HCT116 (cell line): ENCODE measurements at regions not wholly inside any gene's neighbourhood (a gene's known extent, or its start where the extent isn't known, plus 50 kb on each side); places are given as distances from the start of the nearest gene placed in this dataset.

Source experiments
- ATAC-seq: fragments of 200-7000 bp; cut with Tn5 transposase; 2 replicates; pipeline ENCODE4 v1.9.1; 2020; ENCODE audit warnings: mild to moderate bottlenecking, moderate library complexity
- BruUV-seq: library from RNA; stranded (reverse); fragments of 400-500 nt; replicated peaks from 2 replicates; lab custom pipeline; 2021; lab: Mats Ljungman, UMichigan
- CTCF ChIA-PET: fragments of 300-600 bp; sonication (Branson Sonifier 250); formaldehyde crosslinking; loops from one replicate; lab custom pipeline; 2021; ENCODE audit warnings: antibody characterized with exemption; lab: Charles Lee
- POLR2A ChIA-PET: fragments of 300-600, 350-600 bp; sonication (Branson Sonifier 250); formaldehyde crosslinking; loops from one replicate; lab custom pipeline; 2021; ENCODE audit warnings: antibody characterized with exemption; lab: Charles Lee
- RAD21 ChIA-PET, 2 experiments: fragments of 300-600 bp; sonication (Branson Sonifier 250); formaldehyde crosslinking; loops; one replicate each; lab custom pipeline; 2023; ENCODE audit warnings: low total read pairs in 2 of 2; ENCODE audit not compliant: uncharacterized antibody in 2 of 2, unreplicated experiment in 2 of 2, low non-redundant PET in 1 of 2; lab: Charles Lee
- DNase-seq: peaks from one replicate; pipeline ENCODE4 v3.0.0-alpha.2; 2010; ENCODE audit warnings: low read depth, low spot score
- H2AFZ ChIP-seq: fragments of 200-600 bp; shearing (Covaris generic), sonication (generic); 2 replicates; pipeline ENCODE4 v1.6.1; 2017; ENCODE audit warnings: low read depth, mixed run types, mixed read lengths, antibody characterized with exemption, low read length; ENCODE audit not compliant: poor library complexity, severe bottlenecking
- H3K27ac ChIP-seq: 2 replicates; pipeline ENCODE4 v1.5.1; 2012; ENCODE audit warnings: low read depth, low read length
- H3K27me3 ChIP-seq: fragments of 200-600 bp; sonication (generic); 2 replicates; pipeline ENCODE4 v1.6.1; 2016; ENCODE audit warnings: mixed run types, low read length, mixed read lengths; ENCODE audit not compliant: insufficient read depth
- H3K36me3 ChIP-seq, 2 experiments: fragments of 200-500 bp in 1 of 2; fragments of 200-600 bp in 1 of 2; sonication (Bioruptor generic) in 1 of 2; sonication (generic) in 1 of 2; 2 replicates each; pipeline versions ENCODE4 v1.5.1 to v1.6.1; 2014 to 2016; ENCODE audit warnings: low read length in 2 of 2, inconsistent platforms in 1 of 2, mixed read lengths in 1 of 2, mixed run types in 1 of 2; ENCODE audit not compliant: insufficient read depth in 2 of 2, control insufficient read depth in 1 of 2
- H3K4me1 ChIP-seq, 2 experiments: fragments of 200-600 bp in 1 of 2; sonication (generic) in 1 of 2; 2 replicates each; pipeline versions ENCODE4 v1.5.1 to v1.6.1; 2012 to 2017; ENCODE audit warnings: low read length in 2 of 2, inconsistent platforms in 1 of 2, mild to moderate bottlenecking in 1 of 2, mixed read lengths in 1 of 2, mixed run types in 1 of 2, moderate library complexity in 1 of 2; ENCODE audit not compliant: insufficient read depth in 2 of 2, control insufficient read depth in 1 of 2
- H3K4me2 ChIP-seq: fragments of 200-600 bp; sonication (generic); 2 replicates; pipeline ENCODE4 v1.6.1; 2017; ENCODE audit warnings: mixed run types, low read length, mixed read lengths
- H3K4me3 ChIP-seq, 2 experiments: fragments of 200-600 bp in 1 of 2; sonication (generic) in 1 of 2; replicated peaks in 1 of 2; 2 replicates each; pipeline ENCODE4 v1.5.1; 2011 to 2016; ENCODE audit warnings: low read length in 2 of 2, control low read depth in 1 of 2, low read depth in 1 of 2, mild to moderate bottlenecking in 1 of 2, mixed read lengths in 1 of 2, mixed run types in 1 of 2
- H3K79me2 ChIP-seq: fragments of 200-600 bp; sonication (generic); 2 replicates; pipeline ENCODE4 v1.6.1; 2017; ENCODE audit warnings: mild to moderate bottlenecking, mixed run types, low read length, moderate library complexity, mixed read lengths; ENCODE audit not compliant: insufficient read depth
- H3K9ac ChIP-seq: fragments of 200-600 bp; sonication (generic); 2 replicates; pipeline ENCODE4 v1.6.1; 2016; ENCODE audit warnings: low read length, mixed read lengths
- H3K9me2 ChIP-seq: fragments of 200-600 bp; sonication (generic), shearing (Covaris generic); 2 replicates; pipeline ENCODE4 v1.6.1; 2017; ENCODE audit warnings: mixed run types, mild to moderate bottlenecking, moderate library complexity; ENCODE audit not compliant: insufficient read depth
- H3K9me3 ChIP-seq, 2 experiments: fragments of 200-500 bp in 1 of 2; fragments of 200-600 bp in 1 of 2; sonication (Bioruptor generic) in 1 of 2; sonication (generic) in 1 of 2; 2 replicates each; pipeline ENCODE4 v1.6.1; 2014 to 2017; ENCODE audit warnings: low read length in 2 of 2, mixed read lengths in 2 of 2, inconsistent platforms in 1 of 2, low read depth in 1 of 2, mild to moderate bottlenecking in 1 of 2, mixed run types in 1 of 2, moderate library complexity in 1 of 2; ENCODE audit not compliant: control insufficient read depth in 1 of 2, insufficient read depth in 1 of 2
- H4K20me1 ChIP-seq: fragments of 200-600 bp; sonication (generic), shearing (Covaris generic); 2 replicates; pipeline ENCODE4 v1.6.1; 2017; ENCODE audit warnings: mixed run types, mild to moderate bottlenecking, moderate library complexity; ENCODE audit not compliant: insufficient read depth
- CBX3 ChIP-seq: IDR thresholded peaks from 2 replicates; pipeline ENCODE4 v1.6.1; 2012; ENCODE audit warnings: low read depth
- ELF1 ChIP-seq: IDR thresholded peaks from 2 replicates; pipeline ENCODE4 v1.6.1; 2012; ENCODE audit warnings: low read depth, borderline replicate concordance
- EZH2phosphoT487 ChIP-seq: fragments of 200-600 bp; IDR thresholded peaks from 2 replicates; pipeline ENCODE4 v1.6.1; 2018; ENCODE audit warnings: antibody characterized with exemption, borderline replicate concordance
- JUND ChIP-seq: IDR thresholded peaks from 2 replicates; pipeline ENCODE4 v1.6.1; 2012
- MAX ChIP-seq: IDR thresholded peaks from 2 replicates; pipeline ENCODE4 v1.6.1; 2012
- POLR2AphosphoS5 ChIP-seq: IDR thresholded peaks from 2 replicates; pipeline ENCODE4 v1.6.1; 2011; ENCODE audit warnings: mild to moderate bottlenecking, low read depth, low read length, moderate library complexity
- SP1 ChIP-seq: IDR thresholded peaks from 2 replicates; pipeline ENCODE4 v1.6.1; 2012; ENCODE audit warnings: low read depth
- TCF7L2 ChIP-seq: IDR thresholded peaks from 2 replicates; pipeline ENCODE4 v1.7.0; 2011; ENCODE audit warnings: borderline replicate concordance, inconsistent platforms; ENCODE audit not compliant: insufficient read depth, insufficient read length; ENCODE audit errors: extremely low read depth
- YY1 ChIP-seq: IDR thresholded peaks from 2 replicates; pipeline ENCODE4 v1.6.1; 2011; ENCODE audit warnings: low read length, low read depth, moderate library complexity, mild to moderate bottlenecking; ENCODE audit not compliant: insufficient replicate concordance; ENCODE audit errors: extremely low read depth
- ZFX ChIP-seq: fragments of 450-650 bp; IDR thresholded peaks from 2 replicates; pipeline ENCODE4 v1.6.1; 2017
- ZNF274 ChIP-seq: fragments of 200-500 bp; sonication (Bioruptor generic); IDR thresholded peaks from 2 replicates; pipeline ENCODE4 v1.6.1; 2014; ENCODE audit warnings: mild to moderate bottlenecking, low read depth, low read length, inconsistent platforms
- intact Hi-C: fragments of 100-400 bp; cut with micrococcal nuclease; formaldehyde crosslinking; loops from 2 replicates; pipeline ENCODE4 v1.10.0; 2022
- TF ChIP-seq, protein P1 (sequence below): IDR thresholded peaks from 2 replicates; pipeline ENCODE4 v1.6.1; 2012; ENCODE audit warnings: low read depth

DNA sequence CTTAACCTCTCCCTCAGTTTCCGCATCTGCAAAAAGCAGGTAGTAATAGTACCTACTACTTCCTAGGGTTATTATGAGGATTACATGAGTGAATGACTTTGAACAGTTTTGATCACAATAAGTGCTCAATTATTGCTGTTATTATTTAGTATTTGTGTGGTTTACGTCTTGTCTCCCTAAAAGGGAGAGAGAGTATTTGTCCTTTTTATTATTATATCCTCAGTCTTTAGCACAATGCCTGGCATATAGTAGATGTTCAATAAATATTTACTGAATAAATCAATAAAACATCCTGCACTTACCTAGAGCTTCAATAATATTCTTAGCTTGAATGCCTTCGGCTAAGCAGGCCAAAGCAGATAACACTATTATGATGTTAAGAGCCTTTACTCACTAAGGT is 160.0 kb downstream of the TANC2 start:
- ChIA-PET POLR2A (interaction anchor here (1.1 kb wide), 1 partner anchor 11 kb away, joined by 3 read pairs; no protein-coding TSS in a partner anchor), RAD21 (no interaction called here), CTCF (no interaction called here)
- Histone ChIP-seq H4K20me1 (no peaks in the 10 kb centered on the region), H3K27me3 (no peaks in the 10 kb centered on the region), H3K36me3 (no peaks in the 10 kb centered on the region), H3K4me3 (no peak overlapping the region), H3K79me2 (no peaks in the 10 kb centered on the region), H3K9me3 (no peaks in the 10 kb centered on the region), H3K4me2 (no peak overlapping the region), H3K4me1 (peaks cover 8 to 13% of the 10 kb centered on the region in 2 experiments), H2AFZ (no peak overlapping the region), H3K9ac (no peak overlapping the region), H3K9me2 (no peaks in the 10 kb centered on the region), H3K27ac (no peak overlapping the region)
- no peak for TF ChIP-seq ZNF274
- TF ChIP-seq EZH2phosphoT487 = no peak
- no peak for TF ChIP-seq POLR2AphosphoS5
- TF ChIP-seq ELF1 = no peak
- no peak for TF ChIP-seq TCF7L2
- no peak for TF ChIP-seq YY1
- intact Hi-C loops = no loop called here
- no TSS peak for BruUV-seq
- ATAC-seq (no peak), DNase-seq (no peak)

GRCh38 chr17:63126607-63127006 is 160.6 kb downstream of the TANC2 start:
- no peaks in the 10 kb centered on the region for H3K79me2 ChIP-seq
- intact Hi-C loops = no loop called here
- H3K4me1 ChIP-seq = peaks cover 8 to 13% of the 10 kb centered on the region in 2 experiments
- ChIA-PET CTCF (interaction anchor here (1.1 kb wide), 1 partner anchor 280 kb away, joined by 3 read pairs; no protein-coding TSS in a partner anchor), POLR2A (interaction anchor here (1.1 kb wide), 1 partner anchor 11 kb away, joined by 3 read pairs; no protein-coding TSS in a partner anchor), RAD21 (no interaction called here)
- no peaks in the 10 kb centered on the region for H4K20me1 ChIP-seq
- DNase-seq (no peak), ATAC-seq (peak; percentile 69)
- no peak overlapping the region for H3K27ac ChIP-seq
- no peaks in the 10 kb centered on the region for H3K27me3 ChIP-seq
- BruUV-seq = no TSS peak
- H3K9me2 ChIP-seq = no peaks in the 10 kb centered on the region
- H3K9me3 ChIP-seq = no peaks in the 10 kb centered on the region
- H3K36me3 ChIP-seq = no peaks in the 10 kb centered on the region
- no peak overlapping the region for H3K9ac ChIP-seq
- peak overlapping the region; percentile 8; the same call in 1 of the 2 replicates for H3K4me2 ChIP-seq
- TF ChIP-seq JUND (no peak), YY1 (no peak), ZFX (no peak), MAX (no peak), CBX3 (no peak), SP1 (no peak), EZH2phosphoT487 (no peak)
- TF ChIP-seq, protein P1, sequence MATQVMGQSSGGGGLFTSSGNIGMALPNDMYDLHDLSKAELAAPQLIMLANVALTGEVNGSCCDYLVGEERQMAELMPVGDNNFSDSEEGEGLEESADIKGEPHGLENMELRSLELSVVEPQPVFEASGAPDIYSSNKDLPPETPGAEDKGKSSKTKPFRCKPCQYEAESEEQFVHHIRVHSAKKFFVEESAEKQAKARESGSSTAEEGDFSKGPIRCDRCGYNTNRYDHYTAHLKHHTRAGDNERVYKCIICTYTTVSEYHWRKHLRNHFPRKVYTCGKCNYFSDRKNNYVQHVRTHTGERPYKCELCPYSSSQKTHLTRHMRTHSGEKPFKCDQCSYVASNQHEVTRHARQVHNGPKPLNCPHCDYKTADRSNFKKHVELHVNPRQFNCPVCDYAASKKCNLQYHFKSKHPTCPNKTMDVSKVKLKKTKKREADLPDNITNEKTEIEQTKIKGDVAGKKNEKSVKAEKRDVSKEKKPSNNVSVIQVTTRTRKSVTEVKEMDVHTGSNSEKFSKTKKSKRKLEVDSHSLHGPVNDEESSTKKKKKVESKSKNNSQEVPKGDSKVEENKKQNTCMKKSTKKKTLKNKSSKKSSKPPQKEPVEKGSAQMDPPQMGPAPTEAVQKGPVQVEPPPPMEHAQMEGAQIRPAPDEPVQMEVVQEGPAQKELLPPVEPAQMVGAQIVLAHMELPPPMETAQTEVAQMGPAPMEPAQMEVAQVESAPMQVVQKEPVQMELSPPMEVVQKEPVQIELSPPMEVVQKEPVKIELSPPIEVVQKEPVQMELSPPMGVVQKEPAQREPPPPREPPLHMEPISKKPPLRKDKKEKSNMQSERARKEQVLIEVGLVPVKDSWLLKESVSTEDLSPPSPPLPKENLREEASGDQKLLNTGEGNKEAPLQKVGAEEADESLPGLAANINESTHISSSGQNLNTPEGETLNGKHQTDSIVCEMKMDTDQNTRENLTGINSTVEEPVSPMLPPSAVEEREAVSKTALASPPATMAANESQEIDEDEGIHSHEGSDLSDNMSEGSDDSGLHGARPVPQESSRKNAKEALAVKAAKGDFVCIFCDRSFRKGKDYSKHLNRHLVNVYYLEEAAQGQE = no peak
- H3K4me3 ChIP-seq = no peak overlapping the region
- no peak overlapping the region for H2AFZ ChIP-seq
